Lower leg skin (tissue), 4 donors: ENCODE measurements at regions not wholly inside any gene's neighbourhood (a gene's known extent, or its start where the extent isn't known, plus 50 kb on each side); places are given as distances from the start of the nearest gene placed in this dataset.

Experiments
- DNase-seq, 2 donors: peaks; one replicate each; pipeline ENCODE4 v3.0.0-alpha.2; 2019; ENCODE audit warnings: low spot score in 2 of 2
- H3K4me3 ChIP-seq: fragments of 200-600 bp; sonication (generic); 2 replicates; pipeline ENCODE4 v1.5.1; 2017; ENCODE audit warnings: mild to moderate bottlenecking, low read depth; ENCODE audit not compliant: poor library complexity, severe bottlenecking
- POLR2A ChIP-seq, 2 donors: fragments of 450-650 bp; IDR thresholded peaks; one replicate each; pipeline ENCODE4 v1.6.1; 2016 to 2017; ENCODE audit warnings: antibody characterized with exemption in 2 of 2, mild to moderate bottlenecking in 1 of 2, moderate library complexity in 1 of 2
- WGBS, 2 donors: methylation state at CpG; one replicate each; pipeline ENCODE4 v1.1.5; 2018; 5-methylcytosine and 5-hydroxymethylcytosine counted together
- intact Hi-C: fragments of 100-400 bp; cut with DNase I; formaldehyde crosslinking; loops from one replicate; pipeline ENCODE4 v1.15.0; 2023; ENCODE audit warnings: low total_unique reads
- TF ChIP-seq, protein P1 (sequence below), 3 donors: fragments of 450-650 bp; IDR thresholded peaks; one replicate each; pipeline ENCODE4 v1.5.1; 2016; ENCODE audit warnings: antibody characterized with exemption in 3 of 3, mild to moderate bottlenecking in 3 of 3, moderate library complexity in 2 of 3

DNA sequence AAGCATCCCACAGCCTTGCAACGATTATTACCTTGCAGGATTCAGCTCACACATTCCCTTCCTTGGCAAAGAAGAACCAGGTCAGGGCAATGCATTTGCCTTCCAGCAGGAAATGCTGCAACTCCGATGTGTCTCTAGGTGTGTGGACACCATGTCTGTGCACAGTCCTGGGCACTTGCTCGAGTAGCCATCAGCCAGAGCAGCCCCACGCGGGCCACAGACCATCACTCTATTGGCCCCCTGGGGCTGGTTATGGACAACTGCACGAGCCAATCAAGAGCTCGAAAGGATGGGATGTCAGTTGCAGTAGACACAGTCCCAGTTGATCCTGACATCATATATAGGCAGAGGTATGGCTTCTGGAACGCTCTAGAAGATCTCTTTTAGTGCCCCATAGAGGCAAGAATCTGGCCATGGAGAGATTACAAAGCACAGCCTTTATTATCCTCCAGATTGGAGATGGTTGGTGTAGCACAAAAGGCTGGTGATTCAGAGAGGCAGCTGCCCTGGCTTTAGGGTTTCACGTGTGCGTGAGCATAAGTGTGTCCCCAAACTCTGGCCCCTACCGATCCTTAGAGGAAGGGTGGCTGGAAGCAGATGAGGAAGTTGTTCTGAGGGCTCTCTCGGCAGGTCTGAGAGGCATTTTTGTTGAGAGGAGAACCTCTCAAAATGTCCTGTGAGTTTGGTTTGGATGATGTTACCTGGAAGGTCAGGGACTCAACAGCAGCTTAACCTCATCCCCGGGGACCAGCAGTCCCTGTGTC, 403.8 kb downstream of the SEC14L1 start:
- DNase-seq: no peak
- no peak for TF ChIP-seq POLR2A (IDR thresholded peaks at IDR 0.05)
- TF ChIP-seq, protein P1, sequence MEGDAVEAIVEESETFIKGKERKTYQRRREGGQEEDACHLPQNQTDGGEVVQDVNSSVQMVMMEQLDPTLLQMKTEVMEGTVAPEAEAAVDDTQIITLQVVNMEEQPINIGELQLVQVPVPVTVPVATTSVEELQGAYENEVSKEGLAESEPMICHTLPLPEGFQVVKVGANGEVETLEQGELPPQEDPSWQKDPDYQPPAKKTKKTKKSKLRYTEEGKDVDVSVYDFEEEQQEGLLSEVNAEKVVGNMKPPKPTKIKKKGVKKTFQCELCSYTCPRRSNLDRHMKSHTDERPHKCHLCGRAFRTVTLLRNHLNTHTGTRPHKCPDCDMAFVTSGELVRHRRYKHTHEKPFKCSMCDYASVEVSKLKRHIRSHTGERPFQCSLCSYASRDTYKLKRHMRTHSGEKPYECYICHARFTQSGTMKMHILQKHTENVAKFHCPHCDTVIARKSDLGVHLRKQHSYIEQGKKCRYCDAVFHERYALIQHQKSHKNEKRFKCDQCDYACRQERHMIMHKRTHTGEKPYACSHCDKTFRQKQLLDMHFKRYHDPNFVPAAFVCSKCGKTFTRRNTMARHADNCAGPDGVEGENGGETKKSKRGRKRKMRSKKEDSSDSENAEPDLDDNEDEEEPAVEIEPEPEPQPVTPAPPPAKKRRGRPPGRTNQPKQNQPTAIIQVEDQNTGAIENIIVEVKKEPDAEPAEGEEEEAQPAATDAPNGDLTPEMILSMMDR (IDR thresholded peaks at IDR 0.05): no peak
- WGBS, 2 donors: 74 to 78% methylated on average over 13 of the region's 13 CpGs
- H3K4me3 ChIP-seq: no peak overlapping the region
- intact Hi-C loops: loop anchor here (5.0 kb wide), 1 partner anchor 468 kb away; no protein-coding TSS in a partner anchor

DNA sequence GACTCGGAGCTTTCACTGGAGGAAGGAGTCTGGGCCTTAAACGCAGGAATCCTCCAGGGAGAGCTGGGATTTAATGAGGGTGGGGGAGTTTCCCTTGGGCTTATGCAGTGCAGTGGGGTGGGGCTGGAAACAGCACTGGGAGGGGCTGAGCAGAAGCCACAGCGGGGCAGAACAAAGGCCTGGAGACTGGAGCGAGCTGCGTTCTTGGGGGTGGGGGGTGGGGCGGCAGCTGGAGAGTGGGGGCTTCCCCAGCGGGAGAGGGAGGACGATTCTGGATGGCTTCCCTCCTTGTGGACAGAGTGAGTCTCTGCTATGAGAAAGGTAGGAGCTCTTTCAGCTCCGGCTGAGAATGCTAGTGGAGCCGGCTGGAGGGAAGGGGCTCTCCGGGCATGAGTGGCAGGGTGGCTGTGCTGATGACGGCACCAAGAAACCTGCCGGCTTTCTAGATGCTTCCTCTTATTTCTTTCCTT, 406.0 kb downstream of the SEC14L1 start:
- WGBS, 2 donors: 32 to 37% methylated on average over 12 to 13 of the region's 13 CpGs
- no peak for DNase-seq
- no peak overlapping the region for H3K4me3 ChIP-seq
- intact Hi-C loops: no loop called here
- TF ChIP-seq POLR2A (IDR thresholded peaks at IDR 0.05): no peak
- TF ChIP-seq, protein P1 (IDR thresholded peaks at IDR 0.05): no peak

DNA sequence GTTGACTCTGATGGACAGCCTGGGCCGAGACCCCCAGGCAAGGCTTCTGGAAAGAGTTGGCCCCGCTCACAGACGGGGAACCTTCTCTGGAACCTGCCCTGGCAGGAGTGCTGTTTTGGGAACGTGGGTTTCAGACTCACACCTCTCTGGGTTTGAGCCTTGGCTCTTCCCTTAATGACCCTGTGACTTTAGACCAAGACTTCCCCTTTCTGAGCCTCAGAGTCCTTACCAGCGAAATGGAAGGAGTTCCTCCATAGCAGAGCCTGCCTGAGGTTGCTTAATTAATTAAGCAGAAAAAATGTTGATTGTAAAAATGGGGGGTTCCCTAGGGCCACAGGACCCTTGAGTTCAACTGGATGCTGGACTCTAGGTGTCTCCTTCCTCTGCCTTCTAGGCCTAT, 408.2 kb downstream of the SEC14L1 start:
- no peak overlapping the region for H3K4me3 ChIP-seq
- DNase-seq: no peak
- no peak for TF ChIP-seq POLR2A (IDR thresholded peaks at IDR 0.05)
- TF ChIP-seq, protein P1 (IDR thresholded peaks at IDR 0.05): no peak
- intact Hi-C loops: no loop called here
- WGBS, 2 donors: 62 to 83% methylated on average over 5 of the region's 5 CpGs

DNA sequence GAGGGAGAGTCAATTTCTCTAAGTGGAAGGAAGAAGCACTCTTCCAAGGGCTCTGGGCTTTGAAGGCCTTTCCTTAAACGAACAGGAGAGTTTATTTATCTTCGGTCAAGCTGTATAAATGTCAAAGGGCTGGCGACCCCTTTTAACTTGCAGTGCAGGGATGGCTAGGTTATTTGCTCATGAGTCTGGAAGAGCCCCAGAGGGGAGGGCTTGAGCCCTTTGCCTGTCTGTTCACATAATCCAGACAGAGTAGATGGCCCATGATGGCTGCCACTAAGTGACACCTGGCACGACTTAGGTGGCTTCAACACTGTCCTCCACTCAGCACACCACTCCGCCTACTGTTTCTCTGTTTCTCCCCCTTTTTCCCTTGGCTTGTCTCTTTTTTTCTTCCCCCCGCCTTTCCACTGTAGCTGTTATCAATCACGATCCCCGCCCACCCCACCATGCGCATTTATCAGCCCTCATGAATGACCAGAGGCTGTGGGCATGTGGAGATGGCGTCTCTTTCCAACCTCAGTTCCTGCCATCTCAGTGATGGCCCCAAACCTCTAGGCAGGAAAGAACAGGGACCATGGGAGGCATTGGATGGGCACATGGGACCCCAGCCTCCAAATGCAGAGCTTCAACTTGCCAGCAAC, 408.7 kb upstream of the TNRC6C start:
- WGBS, 2 donors: 75 to 81% methylated on average over 10 of the region's 10 CpGs
- no peak for TF ChIP-seq POLR2A (IDR thresholded peaks at IDR 0.05)
- TF ChIP-seq, protein P1 (IDR thresholded peaks at IDR 0.05): no peak
- DNase-seq: no peak
- intact Hi-C loops: no loop called here
- H3K4me3 ChIP-seq: no peak overlapping the region

DNA sequence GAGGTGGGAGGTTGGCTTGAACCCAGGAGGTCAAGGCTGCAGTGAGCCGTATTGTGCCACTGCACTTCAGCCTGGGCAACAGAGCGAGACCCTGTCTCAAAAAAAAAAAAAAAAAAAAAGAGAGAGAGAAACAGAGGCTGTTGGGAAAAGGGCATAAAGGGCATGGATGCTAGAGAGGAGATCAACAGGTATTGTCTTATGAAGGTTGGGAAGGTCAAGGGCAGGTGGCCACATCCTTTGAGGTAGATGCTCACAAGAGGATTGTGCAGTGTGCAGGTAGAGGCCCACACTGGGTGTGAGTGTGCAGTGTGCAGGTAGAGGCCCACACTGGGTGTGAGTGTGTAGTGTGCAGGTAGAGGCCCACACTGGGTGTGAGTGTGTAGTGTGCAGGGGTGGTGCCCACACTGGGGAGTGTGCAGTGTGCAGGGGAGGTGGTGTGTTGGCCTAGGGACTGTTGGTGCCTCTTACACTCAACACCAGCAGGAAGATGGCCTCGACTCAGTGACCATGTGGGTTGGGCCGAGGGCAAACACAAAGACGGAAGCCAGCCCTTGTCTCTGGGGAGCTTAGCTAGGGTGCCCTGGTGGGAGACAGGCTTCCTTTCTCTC, 404.9 kb upstream of the TNRC6C start:
- intact Hi-C loops: no loop called here
- 81 to 98% methylated on average over 5 of the region's 5 CpGs for WGBS, 2 donors
- TF ChIP-seq, protein P1 (IDR thresholded peaks at IDR 0.05): no peak
- no peak for TF ChIP-seq POLR2A (IDR thresholded peaks at IDR 0.05)
- no peak for DNase-seq
- H3K4me3 ChIP-seq: no peak overlapping the region
